A549 (cell line): ENCODE measurements at regions not wholly inside any gene's neighbourhood (a gene's known extent, or its start where the extent isn't known, plus 50 kb on each side); places are given as distances from the start of the nearest gene placed in this dataset.

Source experiments
- ATAC-seq, 2 experiments: fragments of 200-7000 bp in 1 of 2; fragments of >200 bp in 1 of 2; cut with Nextera tagmentation in 1 of 2; cut with Tn5 transposase in 1 of 2; 3 replicates each; pipeline versions ENCODE4 v1.8.0 to v1.9.1; 2018 to 2020; ENCODE audit warnings: mild to moderate bottlenecking in 1 of 2, moderate library complexity in 1 of 2
- CTCF ChIA-PET: fragments of 300-600 bp; sonication (Branson Sonifier 250); formaldehyde crosslinking; extraction: SDS; loops from one replicate; lab custom pipeline; 2021; ENCODE audit warnings: antibody characterized with exemption, inconsistent platforms; lab: Yijun Ruan, JAX
- POLR2A ChIA-PET: fragments of 350-600 bp; formaldehyde crosslinking; extraction: SDS; loops from one replicate; lab custom pipeline; 2021; ENCODE audit warnings: antibody characterized with exemption, inconsistent platforms; lab: Yijun Ruan, JAX
- DNase-seq, 2 experiments: peaks; one replicate each; pipeline versions ENCODE4 v3.0.0 to v3.0.0-alpha.2; 2011 to 2016; ENCODE audit warnings: low read depth in 1 of 2, low spot score in 1 of 2
- FAIRE-seq: peaks from 2 replicates; lab custom pipeline; 2011; peaks lifted over from hg19 to GRCh38; lab: Jason Lieb, UNC
- H3K27ac ChIP-seq, 2 experiments: fragments of >200 bp; sonication (Bioruptor Twin); formaldehyde crosslinking; 3 replicates each; pipeline ENCODE4 v1.5.1; 2016 to 2017
- H3K4me1 ChIP-seq: fragments of >200 bp; sonication (Bioruptor Twin); formaldehyde crosslinking; 3 replicates; pipeline ENCODE4 v1.6.1; 2016
- H3K4me2 ChIP-seq: fragments of >200 bp; sonication (Bioruptor Twin); formaldehyde crosslinking; 3 replicates; pipeline ENCODE4 v1.6.1; 2016
- H3K4me3 ChIP-seq: fragments of >200 bp; sonication (Bioruptor Twin); formaldehyde crosslinking; 3 replicates; pipeline ENCODE4 v1.5.1; 2016
- H3K9me3 ChIP-seq: fragments of >200 bp; sonication (Bioruptor Twin); formaldehyde crosslinking; 3 replicates; pipeline ENCODE4 v1.6.1; 2016
- CBX8 ChIP-seq: fragments of 200-600 bp; sonication (generic); IDR thresholded peaks from 2 replicates; pipeline ENCODE4 v1.6.1; 2016
- CHD2 ChIP-seq: fragments of 150-350 bp; IDR thresholded peaks from 2 replicates; pipeline ENCODE4 v1.6.1; 2014; ENCODE audit warnings: low read length; ENCODE audit not compliant: partially characterized antibody
- EHMT2 ChIP-seq: fragments of 200-600 bp; sonication (generic); IDR thresholded peaks from 2 replicates; pipeline ENCODE4 v1.6.1; 2016; ENCODE audit warnings: antibody characterized with exemption, low read depth, mild to moderate bottlenecking, moderate library complexity
- EP300 ChIP-seq, 2 experiments: fragments of >200 bp; sonication (Bioruptor Twin); formaldehyde crosslinking; IDR thresholded peaks; 2 replicates in 1 of 2; 3 replicates in 1 of 2; pipeline ENCODE4 v1.6.1; 2016 to 2017
- FOSB ChIP-seq: fragments of 250-450 bp; sonication (Bioruptor Pico); IDR thresholded peaks from 2 replicates; pipeline ENCODE4 v1.5.0; 2020; ENCODE audit warnings: mild to moderate bottlenecking, moderate library complexity
- HOXB13 ChIP-seq: fragments of 250-450 bp; sonication (Bioruptor Pico); IDR thresholded peaks from 2 replicates; pipeline ENCODE4 v1.5.0; 2020; ENCODE audit warnings: low read depth, mild to moderate bottlenecking, moderate library complexity
- MAFK ChIP-seq: fragments of 450-650 bp; IDR thresholded peaks from 2 replicates; pipeline ENCODE4 v1.6.1; 2014; ENCODE audit not compliant: partially characterized antibody
- NR3C1 ChIP-seq: fragments of >200 bp; sonication (Bioruptor Twin); formaldehyde crosslinking; IDR thresholded peaks from 3 replicates; pipeline ENCODE4 v1.6.1; 2017
- POLR2AphosphoS2 ChIP-seq: conservative IDR thresholded peaks from 2 replicates; pipeline ENCODE4 v1.6.1; 2012; ENCODE audit warnings: low read length, improper control_type of control experiment, inconsistent platforms
- RAD21 ChIP-seq, 2 experiments: fragments of >200 bp in 1 of 2; sonication (Bioruptor Twin) in 1 of 2; formaldehyde crosslinking in 1 of 2; IDR thresholded peaks in 1 of 2; conservative IDR thresholded peaks in 1 of 2; 2 replicates in 1 of 2; 3 replicates in 1 of 2; pipeline ENCODE4 v1.6.1; 2012 to 2018; ENCODE audit warnings: inconsistent platforms in 1 of 2
- RARB ChIP-seq: fragments of 250-450 bp; sonication (Bioruptor Pico); IDR thresholded peaks from 2 replicates; pipeline ENCODE4 v1.8.0; 2021; ENCODE audit warnings: mild to moderate bottlenecking, moderate library complexity
- SREBF2 ChIP-seq: fragments of 450-650 bp; IDR thresholded peaks from 2 replicates; pipeline ENCODE4 v1.6.1; 2014; ENCODE audit warnings: mild to moderate bottlenecking, moderate library complexity
- ZNF302 ChIP-seq: fragments of 250-450 bp; sonication (Bioruptor Pico); IDR thresholded peaks from 2 replicates; pipeline ENCODE4 v1.9.0; 2021; ENCODE audit warnings: inconsistent platforms, mild to moderate bottlenecking, moderate library complexity
- ZSCAN20 ChIP-seq: fragments of 250-450 bp; sonication (Bioruptor Pico); IDR thresholded peaks from 2 replicates; pipeline ENCODE4 v1.8.0; 2022; ENCODE audit warnings: mild to moderate bottlenecking, moderate library complexity
- WGBS: methylation state at CpG from one replicate; pipeline ENCODE4 v1.1.6; 2017; ENCODE audit errors: missing lambda C conversion rate; 5-methylcytosine and 5-hydroxymethylcytosine counted together
- TF ChIP-seq, protein P1 (sequence below): fragments of >200 bp; sonication (Bioruptor Twin); formaldehyde crosslinking; IDR thresholded peaks from 3 replicates; pipeline ENCODE4 v1.5.1; 2016
- TF ChIP-seq, protein P2 (sequence below): fragments of 150-350 bp; IDR thresholded peaks from 2 replicates; pipeline ENCODE4 v1.6.1; 2014; ENCODE audit warnings: low read depth, mild to moderate bottlenecking, low read length
- TF ChIP-seq, protein P3 (sequence below): IDR thresholded peaks from 2 replicates; pipeline ENCODE4 v1.6.1; 2012; ENCODE audit warnings: low read depth, borderline replicate concordance
- TF ChIP-seq, protein P4 (sequence below): fragments of 250-450 bp; sonication (Bioruptor Pico); IDR thresholded peaks from 2 replicates; pipeline ENCODE4 v1.5.0; 2021; ENCODE audit warnings: mild to moderate bottlenecking, moderate library complexity, borderline replicate concordance
- TF ChIP-seq, protein P5 (sequence below): IDR thresholded peaks from 2 replicates; pipeline ENCODE4 v1.6.1; 2012
- TF ChIP-seq, protein P6 (sequence below): fragments of >200 bp; sonication (Bioruptor Twin); formaldehyde crosslinking; IDR thresholded peaks from 3 replicates; pipeline ENCODE4 v1.6.1; 2016
- TF ChIP-seq, protein P7 (sequence below): fragments of >200 bp; sonication (Bioruptor Twin); formaldehyde crosslinking; IDR thresholded peaks from 2 replicates; pipeline ENCODE4 v1.6.1; 2016
- TF ChIP-seq, protein P8 (sequence below): fragments of 200-600 bp; sonication (generic); IDR thresholded peaks from 2 replicates; pipeline ENCODE4 v1.6.1; 2016; ENCODE audit warnings: antibody characterized with exemption, mild to moderate bottlenecking, moderate library complexity

DNA sequence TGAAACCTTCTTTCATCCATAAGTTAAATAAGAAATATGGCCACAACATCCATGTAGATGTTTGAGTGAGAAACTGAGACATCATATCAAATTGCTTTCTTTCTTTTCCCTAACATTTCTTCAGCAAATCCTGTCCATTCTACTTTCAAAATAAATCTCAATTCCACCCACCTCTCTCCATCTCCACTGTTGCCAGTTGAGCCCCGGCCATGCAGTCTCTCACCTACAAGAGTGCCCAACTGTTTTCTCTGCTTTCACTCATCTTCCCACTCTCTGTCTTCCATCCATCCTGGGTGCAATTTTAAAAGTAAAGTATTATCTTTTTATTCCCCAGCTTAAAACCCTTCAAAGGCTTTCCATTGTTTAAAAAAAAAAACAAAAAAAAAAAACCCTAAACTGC is 260.4 kb downstream of the DEPDC1B start:
- TF ChIP-seq, protein P1, sequence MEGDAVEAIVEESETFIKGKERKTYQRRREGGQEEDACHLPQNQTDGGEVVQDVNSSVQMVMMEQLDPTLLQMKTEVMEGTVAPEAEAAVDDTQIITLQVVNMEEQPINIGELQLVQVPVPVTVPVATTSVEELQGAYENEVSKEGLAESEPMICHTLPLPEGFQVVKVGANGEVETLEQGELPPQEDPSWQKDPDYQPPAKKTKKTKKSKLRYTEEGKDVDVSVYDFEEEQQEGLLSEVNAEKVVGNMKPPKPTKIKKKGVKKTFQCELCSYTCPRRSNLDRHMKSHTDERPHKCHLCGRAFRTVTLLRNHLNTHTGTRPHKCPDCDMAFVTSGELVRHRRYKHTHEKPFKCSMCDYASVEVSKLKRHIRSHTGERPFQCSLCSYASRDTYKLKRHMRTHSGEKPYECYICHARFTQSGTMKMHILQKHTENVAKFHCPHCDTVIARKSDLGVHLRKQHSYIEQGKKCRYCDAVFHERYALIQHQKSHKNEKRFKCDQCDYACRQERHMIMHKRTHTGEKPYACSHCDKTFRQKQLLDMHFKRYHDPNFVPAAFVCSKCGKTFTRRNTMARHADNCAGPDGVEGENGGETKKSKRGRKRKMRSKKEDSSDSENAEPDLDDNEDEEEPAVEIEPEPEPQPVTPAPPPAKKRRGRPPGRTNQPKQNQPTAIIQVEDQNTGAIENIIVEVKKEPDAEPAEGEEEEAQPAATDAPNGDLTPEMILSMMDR = no peak
- TF ChIP-seq, protein P2, sequence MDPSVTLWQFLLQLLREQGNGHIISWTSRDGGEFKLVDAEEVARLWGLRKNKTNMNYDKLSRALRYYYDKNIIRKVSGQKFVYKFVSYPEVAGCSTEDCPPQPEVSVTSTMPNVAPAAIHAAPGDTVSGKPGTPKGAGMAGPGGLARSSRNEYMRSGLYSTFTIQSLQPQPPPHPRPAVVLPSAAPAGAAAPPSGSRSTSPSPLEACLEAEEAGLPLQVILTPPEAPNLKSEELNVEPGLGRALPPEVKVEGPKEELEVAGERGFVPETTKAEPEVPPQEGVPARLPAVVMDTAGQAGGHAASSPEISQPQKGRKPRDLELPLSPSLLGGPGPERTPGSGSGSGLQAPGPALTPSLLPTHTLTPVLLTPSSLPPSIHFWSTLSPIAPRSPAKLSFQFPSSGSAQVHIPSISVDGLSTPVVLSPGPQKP = no peak
- TF ChIP-seq RAD21 (conservative IDR thresholded peaks at IDR 0.05 in 1 of 2, IDR thresholded peaks at IDR 0.05 in 1 of 2) (no peak), FOSB (CRISPR knock-in tag) (no peak), NR3C1 (no peak), POLR2AphosphoS2 (no peak), SREBF2 (no peak), MAFK (no peak), CHD2 (no peak), EHMT2 (no peak)
- TF ChIP-seq, protein P3, sequence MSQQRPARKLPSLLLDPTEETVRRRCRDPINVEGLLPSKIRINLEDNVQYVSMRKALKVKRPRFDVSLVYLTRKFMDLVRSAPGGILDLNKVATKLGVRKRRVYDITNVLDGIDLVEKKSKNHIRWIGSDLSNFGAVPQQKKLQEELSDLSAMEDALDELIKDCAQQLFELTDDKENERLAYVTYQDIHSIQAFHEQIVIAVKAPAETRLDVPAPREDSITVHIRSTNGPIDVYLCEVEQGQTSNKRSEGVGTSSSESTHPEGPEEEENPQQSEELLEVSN = no peak
- TF ChIP-seq, protein P4, sequence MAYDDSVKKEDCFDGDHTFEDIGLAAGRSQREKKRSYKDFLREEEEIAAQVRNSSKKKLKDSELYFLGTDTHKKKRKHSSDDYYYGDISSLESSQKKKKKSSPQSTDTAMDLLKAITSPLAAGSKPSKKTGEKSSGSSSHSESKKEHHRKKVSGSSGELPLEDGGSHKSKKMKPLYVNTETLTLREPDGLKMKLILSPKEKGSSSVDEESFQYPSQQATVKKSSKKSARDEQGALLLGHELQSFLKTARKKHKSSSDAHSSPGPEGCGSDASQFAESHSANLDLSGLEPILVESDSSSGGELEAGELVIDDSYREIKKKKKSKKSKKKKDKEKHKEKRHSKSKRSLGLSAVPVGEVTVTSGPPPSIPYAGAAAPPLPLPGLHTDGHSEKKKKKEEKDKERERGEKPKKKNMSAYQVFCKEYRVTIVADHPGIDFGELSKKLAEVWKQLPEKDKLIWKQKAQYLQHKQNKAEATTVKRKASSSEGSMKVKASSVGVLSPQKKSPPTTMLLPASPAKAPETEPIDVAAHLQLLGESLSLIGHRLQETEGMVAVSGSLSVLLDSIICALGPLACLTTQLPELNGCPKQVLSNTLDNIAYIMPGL (CRISPR knock-in tag) = no peak
- TF ChIP-seq, protein P5, sequence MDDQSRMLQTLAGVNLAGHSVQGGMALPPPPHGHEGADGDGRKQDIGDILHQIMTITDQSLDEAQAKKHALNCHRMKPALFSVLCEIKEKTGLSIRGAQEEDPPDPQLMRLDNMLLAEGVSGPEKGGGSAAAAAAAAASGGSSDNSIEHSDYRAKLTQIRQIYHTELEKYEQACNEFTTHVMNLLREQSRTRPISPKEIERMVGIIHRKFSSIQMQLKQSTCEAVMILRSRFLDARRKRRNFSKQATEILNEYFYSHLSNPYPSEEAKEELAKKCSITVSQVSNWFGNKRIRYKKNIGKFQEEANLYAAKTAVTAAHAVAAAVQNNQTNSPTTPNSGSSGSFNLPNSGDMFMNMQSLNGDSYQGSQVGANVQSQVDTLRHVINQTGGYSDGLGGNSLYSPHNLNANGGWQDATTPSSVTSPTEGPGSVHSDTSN = no peak
- no peak overlapping the region for H3K4me3 ChIP-seq
- H3K27ac ChIP-seq = no peak overlapping the region
- no peaks in the 10 kb centered on the region for H3K4me1 ChIP-seq
- H3K9me3 ChIP-seq = no peaks in the 10 kb centered on the region
- FAIRE-seq = no peak
- H3K4me2 ChIP-seq = no peak overlapping the region
- ChIA-PET POLR2A (no interaction called here), CTCF (interaction anchor here (0.6 kb wide), 1 partner anchor 18 kb away, joined by 3 read pairs; no protein-coding TSS in a partner anchor)
- ATAC-seq = no peak
- WGBS = 63% methylated on average over 1 of the region's 1 CpG
- no peak for DNase-seq

DNA sequence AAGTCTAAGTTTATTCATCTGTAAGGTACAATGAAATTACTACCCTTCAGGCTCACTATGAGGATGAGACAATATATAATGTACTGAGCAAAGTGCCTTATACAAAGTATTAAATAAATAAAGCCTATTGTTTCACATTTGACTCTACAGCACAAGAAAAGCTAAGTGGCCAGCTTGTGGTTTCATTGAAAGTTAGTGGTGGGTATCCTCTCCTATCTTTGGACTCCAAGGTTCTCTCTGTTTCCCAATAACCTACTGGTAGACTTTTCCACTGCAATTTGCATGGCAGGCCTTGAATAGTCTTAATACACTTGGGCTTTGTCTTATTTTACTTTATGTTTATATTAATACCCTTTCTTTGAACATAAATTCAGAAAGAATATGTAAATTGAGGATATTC is 262.7 kb downstream of the DEPDC1B start:
- ATAC-seq (no peak), FAIRE-seq (no peak), DNase-seq (no peak)
- ChIA-PET CTCF (interaction anchor here (1.5 kb wide), 1 partner anchor 12 kb away, joined by 4 read pairs; no protein-coding TSS in a partner anchor), POLR2A (no interaction called here)
- H3K4me1 ChIP-seq = no peaks in the 10 kb centered on the region
- H3K4me3 ChIP-seq = no peak overlapping the region
- H3K27ac ChIP-seq = no peak overlapping the region
- no peaks in the 10 kb centered on the region for H3K9me3 ChIP-seq
- no peak overlapping the region for H3K4me2 ChIP-seq
- TF ChIP-seq EHMT2 = no peak
- no peak for TF ChIP-seq HOXB13
- no peak for TF ChIP-seq ZSCAN20 (CRISPR knock-in tag)
- TF ChIP-seq NR3C1 = no peak
- TF ChIP-seq EP300 (IDR thresholded peaks at IDR 0.05) = no peak
- TF ChIP-seq, protein P6, sequence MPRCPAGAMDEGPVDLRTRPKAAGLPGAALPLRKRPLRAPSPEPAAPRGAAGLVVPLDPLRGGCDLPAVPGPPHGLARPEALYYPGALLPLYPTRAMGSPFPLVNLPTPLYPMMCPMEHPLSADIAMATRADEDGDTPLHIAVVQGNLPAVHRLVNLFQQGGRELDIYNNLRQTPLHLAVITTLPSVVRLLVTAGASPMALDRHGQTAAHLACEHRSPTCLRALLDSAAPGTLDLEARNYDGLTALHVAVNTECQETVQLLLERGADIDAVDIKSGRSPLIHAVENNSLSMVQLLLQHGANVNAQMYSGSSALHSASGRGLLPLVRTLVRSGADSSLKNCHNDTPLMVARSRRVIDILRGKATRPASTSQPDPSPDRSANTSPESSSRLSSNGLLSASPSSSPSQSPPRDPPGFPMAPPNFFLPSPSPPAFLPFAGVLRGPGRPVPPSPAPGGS = no peak
- TF ChIP-seq, protein P7, sequence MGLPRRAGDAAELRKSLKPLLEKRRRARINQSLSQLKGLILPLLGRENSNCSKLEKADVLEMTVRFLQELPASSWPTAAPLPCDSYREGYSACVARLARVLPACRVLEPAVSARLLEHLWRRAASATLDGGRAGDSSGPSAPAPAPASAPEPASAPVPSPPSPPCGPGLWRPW = no peak
- no peak for TF ChIP-seq CBX8
- TF ChIP-seq, protein P8, sequence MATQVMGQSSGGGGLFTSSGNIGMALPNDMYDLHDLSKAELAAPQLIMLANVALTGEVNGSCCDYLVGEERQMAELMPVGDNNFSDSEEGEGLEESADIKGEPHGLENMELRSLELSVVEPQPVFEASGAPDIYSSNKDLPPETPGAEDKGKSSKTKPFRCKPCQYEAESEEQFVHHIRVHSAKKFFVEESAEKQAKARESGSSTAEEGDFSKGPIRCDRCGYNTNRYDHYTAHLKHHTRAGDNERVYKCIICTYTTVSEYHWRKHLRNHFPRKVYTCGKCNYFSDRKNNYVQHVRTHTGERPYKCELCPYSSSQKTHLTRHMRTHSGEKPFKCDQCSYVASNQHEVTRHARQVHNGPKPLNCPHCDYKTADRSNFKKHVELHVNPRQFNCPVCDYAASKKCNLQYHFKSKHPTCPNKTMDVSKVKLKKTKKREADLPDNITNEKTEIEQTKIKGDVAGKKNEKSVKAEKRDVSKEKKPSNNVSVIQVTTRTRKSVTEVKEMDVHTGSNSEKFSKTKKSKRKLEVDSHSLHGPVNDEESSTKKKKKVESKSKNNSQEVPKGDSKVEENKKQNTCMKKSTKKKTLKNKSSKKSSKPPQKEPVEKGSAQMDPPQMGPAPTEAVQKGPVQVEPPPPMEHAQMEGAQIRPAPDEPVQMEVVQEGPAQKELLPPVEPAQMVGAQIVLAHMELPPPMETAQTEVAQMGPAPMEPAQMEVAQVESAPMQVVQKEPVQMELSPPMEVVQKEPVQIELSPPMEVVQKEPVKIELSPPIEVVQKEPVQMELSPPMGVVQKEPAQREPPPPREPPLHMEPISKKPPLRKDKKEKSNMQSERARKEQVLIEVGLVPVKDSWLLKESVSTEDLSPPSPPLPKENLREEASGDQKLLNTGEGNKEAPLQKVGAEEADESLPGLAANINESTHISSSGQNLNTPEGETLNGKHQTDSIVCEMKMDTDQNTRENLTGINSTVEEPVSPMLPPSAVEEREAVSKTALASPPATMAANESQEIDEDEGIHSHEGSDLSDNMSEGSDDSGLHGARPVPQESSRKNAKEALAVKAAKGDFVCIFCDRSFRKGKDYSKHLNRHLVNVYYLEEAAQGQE = no peak
- no peak for TF ChIP-seq RARB
- no peak for TF ChIP-seq SREBF2
- TF ChIP-seq, protein P3 = no peak
- TF ChIP-seq FOSB (CRISPR knock-in tag) = no peak
- TF ChIP-seq, protein P2 = no peak
- no peak for TF ChIP-seq ZNF302 (CRISPR knock-in tag)
